Neural cell (in vitro differentiated cells): ENCODE measurements at regions not wholly inside any gene's neighbourhood (a gene's known extent, or its start where the extent isn't known, plus 50 kb on each side); places are given as distances from the start of the nearest gene placed in this dataset.

Experiments used
- H2AFZ ChIP-seq: fragments of 200-600, 300-800 bp; sonication (generic), shearing (Covaris generic); 2 replicates; pipeline ENCODE4 v1.6.0; 2014; ENCODE audit warnings: low read depth, mild to moderate bottlenecking, antibody characterized with exemption, low read length, moderate library complexity
- H3F3A ChIP-seq: fragments of 200-600 bp; shearing (Covaris generic); 2 replicates; pipeline ENCODE4 v1.6.1; 2016; ENCODE audit warnings: mild to moderate bottlenecking, moderate library complexity, mixed read lengths, antibody characterized with exemption, low read length; ENCODE audit not compliant: insufficient read depth, poor library complexity, severe bottlenecking
- H3K27ac ChIP-seq: fragments of 200-600, 300-800 bp; sonication (generic), shearing (Covaris generic); 2 replicates; pipeline ENCODE4 v1.5.1; 2014; ENCODE audit warnings: mild to moderate bottlenecking, low read length, moderate library complexity
- H3K27me3 ChIP-seq: fragments of 300-800, 200-600 bp; sonication (generic), shearing (Covaris generic); 2 replicates; pipeline ENCODE4 v1.6.0; 2014; ENCODE audit warnings: mild to moderate bottlenecking, low read depth, low read length, moderate library complexity; ENCODE audit not compliant: insufficient read depth
- H3K36me3 ChIP-seq: fragments of 300-800, 200-600 bp; sonication (generic), shearing (Covaris generic); 2 replicates; pipeline ENCODE4 v1.5.1; 2014; ENCODE audit warnings: mild to moderate bottlenecking, antibody characterized with exemption, low read length, moderate library complexity; ENCODE audit not compliant: insufficient read depth
- H3K4me2 ChIP-seq: fragments of 300-800, 200-600 bp; sonication (generic), shearing (Covaris generic); 2 replicates; pipeline ENCODE4 v1.6.0; 2014; ENCODE audit warnings: mild to moderate bottlenecking, low read length
- H3K4me3 ChIP-seq: fragments of 300-800, 200-600 bp; sonication (generic), shearing (Covaris generic); 2 replicates; pipeline ENCODE4 v1.5.1; 2014; ENCODE audit warnings: mild to moderate bottlenecking, low read length, moderate library complexity
- H3K79me2 ChIP-seq: fragments of 200-600 bp; shearing (Covaris generic); replicated peaks from 2 replicates; pipeline ENCODE4 v1.6.0; 2014; ENCODE audit warnings: mild to moderate bottlenecking, low read length, moderate library complexity; ENCODE audit not compliant: insufficient read depth
- H3K9ac ChIP-seq: fragments of 300-800, 200-600 bp; sonication (generic), shearing (Covaris generic); 2 replicates; pipeline ENCODE4 v1.6.1; 2016; ENCODE audit warnings: mild to moderate bottlenecking, low read length, mixed read lengths
- H3K9me2 ChIP-seq: fragments of 200-600 bp; shearing (Covaris generic); 2 replicates; pipeline ENCODE4 v1.6.1; 2016; ENCODE audit warnings: mild to moderate bottlenecking, low read length, mixed read lengths; ENCODE audit not compliant: insufficient read depth
- H3K9me3 ChIP-seq: fragments of 200-600, 300-800 bp; sonication (generic), shearing (Covaris generic); 2 replicates; pipeline ENCODE4 v1.6.1; 2016; ENCODE audit warnings: mild to moderate bottlenecking, mixed run types, low read length, moderate library complexity, mixed read lengths
- H4K20me1 ChIP-seq: fragments of 200-600 bp; shearing (Covaris generic); 2 replicates; pipeline ENCODE4 v1.6.1; 2016; ENCODE audit warnings: mild to moderate bottlenecking, mixed run types; ENCODE audit not compliant: insufficient read depth
- EP300 ChIP-seq: fragments of 450-650 bp; conservative IDR thresholded peaks from 2 replicates; pipeline ENCODE4 v1.6.1; 2014; ENCODE audit warnings: antibody characterized with exemption, mild to moderate bottlenecking, moderate library complexity; ENCODE audit not compliant: poor library complexity, severe bottlenecking
- EZH2 ChIP-seq: fragments of 200-600, 300-800 bp; shearing (Covaris generic), sonication (generic); IDR thresholded peaks from 2 replicates; pipeline ENCODE4 v1.6.1; 2014; ENCODE audit warnings: antibody characterized with exemption, low read length, borderline replicate concordance, mild to moderate bottlenecking; ENCODE audit not compliant: insufficient read depth, poor library complexity, severe bottlenecking
- MXI1 ChIP-seq: fragments of 450-650 bp; conservative IDR thresholded peaks from 2 replicates; pipeline ENCODE4 v1.6.1; 2014; ENCODE audit warnings: antibody characterized with exemption, mild to moderate bottlenecking; ENCODE audit not compliant: poor library complexity, severe bottlenecking
- POLR2AphosphoS5 ChIP-seq: IDR thresholded peaks from 2 replicates; pipeline ENCODE4 v1.6.1; 2012
- REST ChIP-seq: IDR thresholded peaks from 2 replicates; pipeline ENCODE4 v1.6.1; 2012; ENCODE audit warnings: borderline replicate concordance
- SMC3 ChIP-seq: fragments of 450-650 bp; conservative IDR thresholded peaks from 2 replicates; pipeline ENCODE4 v1.6.1; 2014; ENCODE audit warnings: antibody characterized with exemption, mild to moderate bottlenecking, moderate library complexity; ENCODE audit not compliant: poor library complexity
- TAF1 ChIP-seq: IDR thresholded peaks from 2 replicates; pipeline ENCODE4 v1.6.1; 2012; ENCODE audit warnings: low read depth
- TF ChIP-seq, protein P1 (sequence below): fragments of 450-650 bp; IDR thresholded peaks from 2 replicates; pipeline ENCODE4 v1.5.1; 2014; ENCODE audit warnings: antibody characterized with exemption, mild to moderate bottlenecking, moderate library complexity; ENCODE audit not compliant: poor library complexity, severe bottlenecking

- TF ChIP-seq REST, result no peak
- no peak for TF ChIP-seq EP300
- TF ChIP-seq, protein P1, sequence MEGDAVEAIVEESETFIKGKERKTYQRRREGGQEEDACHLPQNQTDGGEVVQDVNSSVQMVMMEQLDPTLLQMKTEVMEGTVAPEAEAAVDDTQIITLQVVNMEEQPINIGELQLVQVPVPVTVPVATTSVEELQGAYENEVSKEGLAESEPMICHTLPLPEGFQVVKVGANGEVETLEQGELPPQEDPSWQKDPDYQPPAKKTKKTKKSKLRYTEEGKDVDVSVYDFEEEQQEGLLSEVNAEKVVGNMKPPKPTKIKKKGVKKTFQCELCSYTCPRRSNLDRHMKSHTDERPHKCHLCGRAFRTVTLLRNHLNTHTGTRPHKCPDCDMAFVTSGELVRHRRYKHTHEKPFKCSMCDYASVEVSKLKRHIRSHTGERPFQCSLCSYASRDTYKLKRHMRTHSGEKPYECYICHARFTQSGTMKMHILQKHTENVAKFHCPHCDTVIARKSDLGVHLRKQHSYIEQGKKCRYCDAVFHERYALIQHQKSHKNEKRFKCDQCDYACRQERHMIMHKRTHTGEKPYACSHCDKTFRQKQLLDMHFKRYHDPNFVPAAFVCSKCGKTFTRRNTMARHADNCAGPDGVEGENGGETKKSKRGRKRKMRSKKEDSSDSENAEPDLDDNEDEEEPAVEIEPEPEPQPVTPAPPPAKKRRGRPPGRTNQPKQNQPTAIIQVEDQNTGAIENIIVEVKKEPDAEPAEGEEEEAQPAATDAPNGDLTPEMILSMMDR, result no peak
Measured at GRCh38 chr20:7333841-7334240, 566.4 kb downstream of the BMP2 start.

GRCh38 chr20:7346026-7346425 is 578.5 kb downstream of the BMP2 start:
- no peak overlapping the region for H3K9ac ChIP-seq
- no peak overlapping the region for H3K4me3 ChIP-seq
- H3K27ac ChIP-seq, result no peak overlapping the region
- H3F3A ChIP-seq, result no peaks in the 10 kb centered on the region
- no peaks in the 10 kb centered on the region for H3K27me3 ChIP-seq
- no peaks in the 10 kb centered on the region for H3K79me2 ChIP-seq
- TF ChIP-seq MXI1 (no peak), TAF1 (no peak), SMC3 (no peak), EP300 (no peak)
- TF ChIP-seq, protein P1, result no peak
- H3K4me2 ChIP-seq, result no peak overlapping the region
- H3K36me3 ChIP-seq, result no peaks in the 10 kb centered on the region
- no peaks in the 10 kb centered on the region for H3K9me3 ChIP-seq
- H2AFZ ChIP-seq, result no peak overlapping the region
- H4K20me1 ChIP-seq, result no peaks in the 10 kb centered on the region
- H3K9me2 ChIP-seq, result no peaks in the 10 kb centered on the region

More at GRCh38 chr20:7333841-7334240, 566.4 kb downstream of the BMP2 start:
- Histone ChIP-seq H3K4me3 (no peak overlapping the region), H2AFZ (no peak overlapping the region), H3K36me3 (no peaks in the 10 kb centered on the region), H3K79me2 (no peaks in the 10 kb centered on the region), H3K9me2 (no peaks in the 10 kb centered on the region), H3K9ac (no peak overlapping the region), H3F3A (no peaks in the 10 kb centered on the region), H3K4me2 (no peak overlapping the region), H3K9me3 (no peaks in the 10 kb centered on the region), H4K20me1 (no peaks in the 10 kb centered on the region), H3K27me3 (no peaks in the 10 kb centered on the region), H3K27ac (no peak overlapping the region)

DNA sequence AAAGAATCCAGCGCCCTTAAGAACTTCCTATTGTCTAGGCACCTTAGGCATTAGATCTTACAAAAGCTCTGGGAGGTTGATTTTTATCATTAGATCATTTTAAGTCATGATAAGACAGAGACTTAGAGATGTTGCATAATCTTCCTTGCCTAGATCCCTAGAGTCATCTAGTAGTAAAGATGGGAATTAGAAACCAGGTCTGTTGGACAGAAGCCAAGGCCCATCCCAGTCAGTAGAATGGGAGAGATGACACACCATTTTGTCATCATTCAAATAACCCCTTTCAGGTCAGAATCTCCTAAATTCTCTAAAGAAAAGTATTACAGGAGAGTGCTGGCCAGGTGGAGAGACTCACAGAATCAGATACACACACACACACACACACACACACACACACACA is 579.1 kb downstream of the BMP2 start:
- Histone ChIP-seq H3K27me3 (no peaks in the 10 kb centered on the region), H3K9me3 (no peaks in the 10 kb centered on the region), H3F3A (no peaks in the 10 kb centered on the region), H3K9me2 (no peaks in the 10 kb centered on the region), H3K36me3 (no peaks in the 10 kb centered on the region), H3K4me3 (no peak overlapping the region), H2AFZ (no peak overlapping the region), H4K20me1 (no peaks in the 10 kb centered on the region), H3K4me2 (no peak overlapping the region), H3K79me2 (no peaks in the 10 kb centered on the region), H3K27ac (no peak overlapping the region), H3K9ac (no peak overlapping the region)
- TF ChIP-seq, protein P1, result no peak
- TF ChIP-seq POLR2AphosphoS5 (no peak), REST (no peak), TAF1 (no peak), EP300 (no peak), SMC3 (no peak), EZH2 (no peak)
